ENCODE measurements at regions not wholly inside any gene's neighbourhood (a gene's known extent, or its start where the extent isn't known, plus 50 kb on each side); places are given as distances from the start of the nearest gene placed in this dataset.

- TF ChIP-seq CTCF (conservative IDR thresholded peaks at IDR 0.05; ENCODE audit: low read depth, low read length) (no peak), EZH2 (IDR thresholded peaks at IDR 0.05; ENCODE audit: borderline replicate concordance, low read depth, low read length, poor library complexity, severe bottlenecking) (no peak)
These were observed 63.7 kb upstream of the FAM110C start for GRCh38 chr2:109998-110397.

All from A673 (cell line).